NCI-H2081 (cell line): ENCODE measurements at regions not wholly inside any gene's neighbourhood (a gene's known extent, or its start where the extent isn't known, plus 50 kb on each side); places are given as distances from the start of the nearest gene placed in this dataset.
A peak's percentile ranks its signal among the peaks of the same experiment; 100 is the strongest.
"Not testable (repeated sequence)": the region's sequence is repeated elsewhere in the genome, so short reads cannot be mapped to it uniquely, and the experiment has no call there.

Source experiments
- DNase-seq, 2 experiments: peaks; one replicate each; lab custom pipeline; 2025; lab: John Stamatoyannopoulos, UW

- no peak for DNase-seq
Observed at GRCh38 chr3:21989341-21990042, 238.5 kb upstream of the ZNF385D start.

- DNase-seq = no peak
Observed at GRCh38 chr3:21991061-21991460, 240.1 kb upstream of the ZNF385D start.

GRCh38 chr3:21995079-21995607 lies 244.1 kb upstream of the ZNF385D start:
- DNase-seq = no peak

- DNase-seq = no peak
Observed at GRCh38 chr3:22007368-22007767, 256.4 kb upstream of the ZNF385D start.

GRCh38 chr3:22010997-22011396 lies 260.0 kb upstream of the ZNF385D start:
- DNase-seq = no peak

GRCh38 chr3:22012471-22012870 lies 261.5 kb upstream of the ZNF385D start:
- DNase-seq = no peak

GRCh38 chr3:22013641-22014040 lies 262.6 kb upstream of the ZNF385D start:
- DNase-seq = no peak

GRCh38 chr3:22016197-22016596 lies 265.2 kb upstream of the ZNF385D start:
- DNase-seq = no peak

GRCh38 chr3:22024638-22025037 lies 273.6 kb upstream of the ZNF385D start:
- not testable (repeated sequence) for DNase-seq

GRCh38 chr3:22029480-22029879 lies 278.5 kb upstream of the ZNF385D start:
- no peak for DNase-seq

- no peak for DNase-seq
Observed at GRCh38 chr3:22039161-22039560, 288.2 kb upstream of the ZNF385D start.

GRCh38 chr3:22040150-22040549 lies 289.1 kb upstream of the ZNF385D start:
- DNase-seq = no peak

GRCh38 chr3:22045882-22046281 lies 294.9 kb upstream of the ZNF385D start:
- DNase-seq = peak; percentile 1 to 69

GRCh38 chr3:22063500-22063899 lies 312.5 kb upstream of the ZNF385D start:
- DNase-seq = no peak

- DNase-seq = no peak
Observed at GRCh38 chr3:22068619-22069018, 317.6 kb upstream of the ZNF385D start.

GRCh38 chr3:22088204-22088603 lies 337.2 kb upstream of the ZNF385D start:
- DNase-seq = no peak

- DNase-seq = peak in 1 of 2 experiments; percentile 19
Observed at GRCh38 chr3:22089284-22089683, 338.3 kb upstream of the ZNF385D start.

GRCh38 chr3:22091329-22091728 lies 340.3 kb upstream of the ZNF385D start:
- DNase-seq = no peak

- DNase-seq = no peak
Observed at GRCh38 chr3:22098021-22098420, 347.0 kb upstream of the ZNF385D start.

GRCh38 chr3:22101351-22101750 lies 350.3 kb upstream of the ZNF385D start:
- DNase-seq = no peak

GRCh38 chr3:22101811-22102210 lies 350.8 kb upstream of the ZNF385D start:
- DNase-seq = no peak

GRCh38 chr3:22103423-22103822 lies 352.4 kb upstream of the ZNF385D start:
- DNase-seq = no peak

- no peak for DNase-seq
Observed at GRCh38 chr3:22106213-22106896, 355.3 kb upstream of the ZNF385D start.
